GM23248 (cell line): ENCODE measurements at regions not wholly inside any gene's neighbourhood (a gene's known extent, or its start where the extent isn't known, plus 50 kb on each side); places are given as distances from the start of the nearest gene placed in this dataset.

Experiments used
- EZH2 ChIP-seq: fragments of 200-600 bp; sonication (generic); IDR thresholded peaks from 2 replicates; pipeline ENCODE4 v1.6.1; 2018; ENCODE audit warnings: antibody characterized with exemption, mild to moderate bottlenecking; ENCODE audit not compliant: insufficient read depth, poor library complexity, severe bottlenecking
- EZH2phosphoT487 ChIP-seq: fragments of 200-600 bp; sonication (generic); IDR thresholded peaks from 2 replicates; pipeline ENCODE4 v1.6.1; 2018; ENCODE audit warnings: antibody characterized with exemption, moderate library complexity, mild to moderate bottlenecking, low read depth; ENCODE audit not compliant: insufficient read depth

DNA sequence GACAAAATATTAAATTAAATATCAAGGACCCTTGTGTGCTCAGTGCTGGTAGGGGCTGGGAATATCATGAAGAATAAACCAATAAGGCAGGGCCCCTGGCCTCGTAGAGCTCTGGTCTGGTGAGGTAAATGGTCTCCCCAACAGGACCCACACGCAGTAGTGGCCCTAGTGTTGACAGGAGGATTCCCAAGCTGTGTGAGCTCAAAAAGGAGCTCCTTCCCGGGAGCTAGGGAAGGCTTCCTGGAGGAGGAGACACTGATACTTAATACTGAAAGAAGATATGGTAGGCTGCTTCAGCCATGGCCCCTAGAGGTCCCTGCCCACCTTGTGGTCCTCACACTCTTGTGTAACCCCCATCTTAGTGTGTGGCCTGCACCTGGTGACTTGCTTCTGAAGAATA lies 209.1 kb downstream of the NFATC2 start:
- TF ChIP-seq EZH2 (no peak), EZH2phosphoT487 (no peak)
